Spleen (tissue), 7 donors: ENCODE measurements at regions not wholly inside any gene's neighbourhood (a gene's known extent, or its start where the extent isn't known, plus 50 kb on each side); places are given as distances from the start of the nearest gene placed in this dataset.
"Not testable (repeated sequence)": the region's sequence is repeated elsewhere in the genome, so short reads cannot be mapped to it uniquely, and the experiment has no call there.

Source experiments
- CTCF ChIP-seq, 11 experiments: fragments of 200-600 bp in 7 of 11; fragments of 450-650 bp in 4 of 11; sonication (generic) in 4 of 11; IDR thresholded peaks in 8 of 11; conservative IDR thresholded peaks in 3 of 11; 1 replicate in 7 of 11; 2 replicates in 4 of 11; pipeline versions ENCODE4 v1.4.0 to v1.8.0; 2016 to 2021; ENCODE audit warnings: antibody characterized with exemption in 11 of 11, inconsistent platforms in 4 of 11, mild to moderate bottlenecking in 1 of 11
- POLR2AphosphoS5 ChIP-seq, 3 donors: sonication (generic); formaldehyde crosslinking; IDR thresholded peaks; one replicate each; pipeline ENCODE4 v1.5.1; 2017; ENCODE audit warnings: antibody characterized with exemption in 3 of 3
- donor health status: DM: no; HTN: no; CAD: no; lungs with moderate emphysema.
- donor health status: DM: no; HTN: no; CAD: no.
- donor health status: DM: no; HTN: no; CAD: no.

DNA sequence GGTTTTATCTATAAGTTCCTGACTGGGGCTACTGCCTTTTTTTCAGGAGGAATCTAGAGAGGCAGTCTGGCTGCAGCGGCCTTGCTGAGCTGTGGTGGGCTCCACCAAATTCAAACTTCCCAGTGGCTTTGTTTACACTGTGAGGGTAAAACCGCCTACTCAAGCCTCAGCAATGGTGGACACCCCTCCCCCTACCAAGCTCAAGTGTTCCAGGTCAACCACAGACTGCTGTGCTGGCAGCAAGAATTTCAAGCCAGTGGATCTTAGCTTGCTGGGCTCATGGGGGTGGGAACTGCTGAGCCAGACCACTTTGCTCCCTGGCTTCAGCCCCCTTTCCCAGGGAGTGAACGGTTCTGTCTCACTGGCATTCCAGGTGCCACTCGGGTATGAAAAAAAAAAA, 83.9 kb upstream of the WDR75 start:
- TF ChIP-seq POLR2AphosphoS5 (IDR thresholded peaks at IDR 0.05); CTCF (IDR thresholded peaks at IDR 0.05 in 8 of 11, conservative IDR thresholded peaks at IDR 0.05 in 3 of 11): not testable (repeated sequence)
